AG10803 (cell line): ENCODE measurements at regions not wholly inside any gene's neighbourhood (a gene's known extent, or its start where the extent isn't known, plus 50 kb on each side); places are given as distances from the start of the nearest gene placed in this dataset.
A peak's percentile ranks its signal among the peaks of the same experiment; 100 is the strongest.

ENCODE experiments used
- DNase-seq: peaks from one replicate; pipeline ENCODE4 v3.0.0; 2010; ENCODE audit warnings: low read depth
- H3K4me3 ChIP-seq: 2 replicates; pipeline ENCODE4 v1.5.1; 2011; ENCODE audit warnings: mild to moderate bottlenecking, low read length, control low read depth
- TF ChIP-seq, protein P1 (sequence below): conservative IDR thresholded peaks from 2 replicates; pipeline ENCODE4 v1.5.1; 2011; ENCODE audit warnings: mild to moderate bottlenecking, low read length, control low read depth, inconsistent platforms

GRCh38 chr18:57202881-57203280, 56.0 kb downstream of the BOD1L2 start:
- TF ChIP-seq, protein P1, sequence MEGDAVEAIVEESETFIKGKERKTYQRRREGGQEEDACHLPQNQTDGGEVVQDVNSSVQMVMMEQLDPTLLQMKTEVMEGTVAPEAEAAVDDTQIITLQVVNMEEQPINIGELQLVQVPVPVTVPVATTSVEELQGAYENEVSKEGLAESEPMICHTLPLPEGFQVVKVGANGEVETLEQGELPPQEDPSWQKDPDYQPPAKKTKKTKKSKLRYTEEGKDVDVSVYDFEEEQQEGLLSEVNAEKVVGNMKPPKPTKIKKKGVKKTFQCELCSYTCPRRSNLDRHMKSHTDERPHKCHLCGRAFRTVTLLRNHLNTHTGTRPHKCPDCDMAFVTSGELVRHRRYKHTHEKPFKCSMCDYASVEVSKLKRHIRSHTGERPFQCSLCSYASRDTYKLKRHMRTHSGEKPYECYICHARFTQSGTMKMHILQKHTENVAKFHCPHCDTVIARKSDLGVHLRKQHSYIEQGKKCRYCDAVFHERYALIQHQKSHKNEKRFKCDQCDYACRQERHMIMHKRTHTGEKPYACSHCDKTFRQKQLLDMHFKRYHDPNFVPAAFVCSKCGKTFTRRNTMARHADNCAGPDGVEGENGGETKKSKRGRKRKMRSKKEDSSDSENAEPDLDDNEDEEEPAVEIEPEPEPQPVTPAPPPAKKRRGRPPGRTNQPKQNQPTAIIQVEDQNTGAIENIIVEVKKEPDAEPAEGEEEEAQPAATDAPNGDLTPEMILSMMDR, result no peak
- H3K4me3 ChIP-seq, result no peak overlapping the region
- no peak for DNase-seq

DNA sequence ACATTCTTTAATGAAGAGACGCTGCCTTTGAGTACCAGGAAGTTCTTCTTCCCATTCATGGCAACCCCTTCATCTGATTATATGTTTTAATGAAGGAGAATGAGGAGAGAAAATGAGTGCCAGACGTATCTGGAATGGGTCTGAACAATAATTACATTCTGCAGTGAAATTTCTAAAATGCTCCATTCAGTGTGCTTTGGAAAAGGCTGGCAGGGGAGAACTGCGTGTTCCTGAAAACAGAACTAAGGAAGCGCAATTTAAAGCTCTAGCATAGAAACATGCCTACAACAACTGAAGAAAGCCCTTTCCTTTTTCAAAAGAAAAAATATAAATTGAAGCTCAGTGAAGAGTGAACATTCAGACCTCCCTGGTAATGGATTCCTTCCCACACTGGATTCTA, 58.8 kb downstream of the BOD1L2 start:
- DNase-seq, result no peak
- H3K4me3 ChIP-seq, result no peak overlapping the region
- TF ChIP-seq, protein P1, result no peak

GRCh38 chr18:57207124-57207916, 60.4 kb downstream of the BOD1L2 start:
- TF ChIP-seq, protein P1, result no peak
- no peak overlapping the region for H3K4me3 ChIP-seq
- DNase-seq, result no peak

DNA sequence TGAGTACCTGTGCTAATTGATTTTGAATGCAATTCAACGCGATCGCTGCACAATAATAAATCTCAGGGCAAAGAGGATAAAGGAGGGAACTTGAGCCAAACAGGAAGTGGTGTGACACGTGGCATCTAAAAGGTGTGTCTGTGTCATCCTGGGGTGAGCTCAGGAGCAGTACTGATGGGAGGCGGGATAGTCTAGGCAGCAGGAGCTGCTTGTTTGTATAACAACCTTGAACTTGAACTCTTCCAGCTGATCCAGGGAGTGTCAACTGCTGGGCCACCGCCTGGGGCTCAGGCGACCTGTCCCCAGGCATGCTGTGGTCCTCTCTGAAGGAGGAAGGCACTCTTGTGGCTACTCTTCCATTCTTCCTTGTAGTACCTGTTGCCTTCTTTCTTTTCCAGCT, 61.2 kb downstream of the BOD1L2 start:
- TF ChIP-seq, protein P1, result no peak
- DNase-seq, result no peak
- no peak overlapping the region for H3K4me3 ChIP-seq

GRCh38 chr18:57209713-57210106, 62.8 kb downstream of the BOD1L2 start:
- DNase-seq, result no peak
- TF ChIP-seq, protein P1, result no peak
- H3K4me3 ChIP-seq, result no peak overlapping the region

DNA sequence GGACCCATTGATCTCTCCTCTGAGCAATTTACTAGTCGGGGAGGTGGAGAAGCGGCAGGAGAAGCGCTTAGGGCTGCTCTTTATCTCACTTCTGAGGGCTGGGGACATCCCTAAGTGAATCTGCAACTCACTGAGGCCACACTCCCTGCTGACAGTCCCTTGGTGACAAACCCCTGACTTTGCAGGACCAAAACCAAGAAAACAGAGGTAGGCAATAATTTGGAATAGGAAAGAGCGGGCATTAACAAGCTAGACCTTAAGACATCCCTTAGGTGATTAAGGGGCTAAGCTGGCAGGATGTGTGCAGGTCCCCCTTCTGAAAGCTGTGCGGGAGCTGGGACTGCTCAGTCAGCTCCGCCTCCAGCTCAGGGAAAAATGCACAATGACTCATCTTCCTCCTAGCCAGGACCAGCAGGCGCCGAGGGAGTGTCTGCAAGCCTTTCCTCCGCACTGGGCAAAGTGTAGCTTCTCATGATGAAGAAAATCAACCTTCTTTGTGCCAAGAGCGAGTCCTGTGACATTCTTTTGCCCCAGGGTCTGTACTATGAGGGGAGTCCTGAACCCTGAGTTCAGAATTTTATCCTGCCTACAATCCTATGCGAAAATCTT, 63.3 kb downstream of the BOD1L2 start:
- TF ChIP-seq, protein P1, result no peak
- peak; percentile 72 for DNase-seq
- H3K4me3 ChIP-seq, result no peak overlapping the region
